IMR-90 (cell line): ENCODE measurements at regions not wholly inside any gene's neighbourhood (a gene's known extent, or its start where the extent isn't known, plus 50 kb on each side); places are given as distances from the start of the nearest gene placed in this dataset.

Source experiments
- MAFK ChIP-seq: IDR thresholded peaks from 2 replicates; pipeline ENCODE4 v1.6.1; 2012; ENCODE audit warnings: low read depth, low read length, improper control_type of control experiment
- RFX5 ChIP-seq: IDR thresholded peaks from 2 replicates; pipeline ENCODE4 v1.8.0; 2012; ENCODE audit warnings: low read depth, mild to moderate bottlenecking, low read length, moderate library complexity
- TF ChIP-seq, protein P1 (sequence below): conservative IDR thresholded peaks from 2 replicates; pipeline ENCODE4 v1.5.1; 2012; ENCODE audit warnings: mild to moderate bottlenecking, low read depth, low read length, improper control_type of control experiment

DNA sequence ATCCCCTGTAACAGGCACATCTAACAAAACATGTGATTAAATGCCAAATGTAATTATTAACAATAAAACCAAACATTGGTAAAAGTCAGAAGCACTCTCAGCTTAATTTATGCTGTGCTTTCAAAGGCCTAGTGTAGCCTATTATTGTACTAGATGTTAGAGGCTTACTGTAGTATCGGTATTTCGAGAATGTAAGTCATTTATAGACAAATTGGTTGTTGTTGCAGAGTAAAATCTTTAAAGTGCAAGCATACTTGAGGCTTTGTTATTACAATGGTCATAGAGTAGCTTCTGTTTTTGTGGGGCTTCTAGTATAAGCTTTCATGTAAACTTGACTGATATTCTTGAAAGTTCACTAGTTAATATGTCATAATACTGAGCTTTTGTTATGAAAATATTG lies 965.8 kb downstream of the PLA2G4A start:
- TF ChIP-seq, protein P1, sequence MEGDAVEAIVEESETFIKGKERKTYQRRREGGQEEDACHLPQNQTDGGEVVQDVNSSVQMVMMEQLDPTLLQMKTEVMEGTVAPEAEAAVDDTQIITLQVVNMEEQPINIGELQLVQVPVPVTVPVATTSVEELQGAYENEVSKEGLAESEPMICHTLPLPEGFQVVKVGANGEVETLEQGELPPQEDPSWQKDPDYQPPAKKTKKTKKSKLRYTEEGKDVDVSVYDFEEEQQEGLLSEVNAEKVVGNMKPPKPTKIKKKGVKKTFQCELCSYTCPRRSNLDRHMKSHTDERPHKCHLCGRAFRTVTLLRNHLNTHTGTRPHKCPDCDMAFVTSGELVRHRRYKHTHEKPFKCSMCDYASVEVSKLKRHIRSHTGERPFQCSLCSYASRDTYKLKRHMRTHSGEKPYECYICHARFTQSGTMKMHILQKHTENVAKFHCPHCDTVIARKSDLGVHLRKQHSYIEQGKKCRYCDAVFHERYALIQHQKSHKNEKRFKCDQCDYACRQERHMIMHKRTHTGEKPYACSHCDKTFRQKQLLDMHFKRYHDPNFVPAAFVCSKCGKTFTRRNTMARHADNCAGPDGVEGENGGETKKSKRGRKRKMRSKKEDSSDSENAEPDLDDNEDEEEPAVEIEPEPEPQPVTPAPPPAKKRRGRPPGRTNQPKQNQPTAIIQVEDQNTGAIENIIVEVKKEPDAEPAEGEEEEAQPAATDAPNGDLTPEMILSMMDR: no peak
- no peak for TF ChIP-seq RFX5
- TF ChIP-seq MAFK: no peak
